Muscle of back (tissue), 3 donors: ENCODE measurements at regions not wholly inside any gene's neighbourhood (a gene's known extent, or its start where the extent isn't known, plus 50 kb on each side); places are given as distances from the start of the nearest gene placed in this dataset.

Experiments
- DNase-seq, 3 donors: peaks; one replicate each; pipeline versions ENCODE4 v3.0.0 to v3.0.0-alpha.2; 2013

GRCh38 chr1:22349362-22350043 is 102.1 kb upstream of the ZBTB40 start:
- DNase-seq, result peak in 1 of 3 donors; percentile 22

GRCh38 chr1:22350171-22350923 is 101.3 kb upstream of the ZBTB40 start:
- DNase-seq, result peak in 1 of 3 donors; percentile 57

GRCh38 chr1:22350924-22351767 is 100.5 kb upstream of the ZBTB40 start:
- peak in 1 of 3 donors; percentile 45 for DNase-seq

- no peak for DNase-seq
Observed at GRCh38 chr1:22351768-22352080, 99.9 kb upstream of the ZBTB40 start.

GRCh38 chr1:22352355-22352754 is 99.3 kb upstream of the ZBTB40 start:
- DNase-seq, result no peak

GRCh38 chr1:22352896-22353295 is 98.8 kb upstream of the ZBTB40 start:
- no peak for DNase-seq

- DNase-seq, result no peak
Observed at GRCh38 chr1:22359427-22359826, 92.2 kb upstream of the ZBTB40 start.

GRCh38 chr1:22362626-22363402 is 88.8 kb upstream of the ZBTB40 start:
- no peak for DNase-seq

GRCh38 chr1:22363403-22364325 is 88.0 kb upstream of the ZBTB40 start:
- DNase-seq, result no peak

- DNase-seq, result no peak
Observed at GRCh38 chr1:22364326-22364650, 87.4 kb upstream of the ZBTB40 start.

GRCh38 chr1:22364764-22365163 is 86.9 kb upstream of the ZBTB40 start:
- no peak for DNase-seq

- no peak for DNase-seq
Observed at GRCh38 chr1:22365331-22366295, 86.0 kb upstream of the ZBTB40 start.

GRCh38 chr1:22366346-22366745 is 85.3 kb upstream of the ZBTB40 start:
- DNase-seq, result no peak

- DNase-seq, result no peak
Observed at GRCh38 chr1:22368125-22368524, 83.5 kb upstream of the ZBTB40 start.

- no peak for DNase-seq
Observed at GRCh38 chr1:22369294-22370189, 82.1 kb upstream of the ZBTB40 start.

- DNase-seq, result no peak
Observed at GRCh38 chr1:22370190-22370498, 81.5 kb upstream of the ZBTB40 start.

GRCh38 chr1:22371408-22371807 is 80.2 kb upstream of the ZBTB40 start:
- DNase-seq, result no peak

GRCh38 chr1:22373252-22373651 is 78.4 kb upstream of the ZBTB40 start:
- DNase-seq, result no peak

GRCh38 chr1:22374001-22374400 is 77.7 kb upstream of the ZBTB40 start:
- DNase-seq, result no peak
